ENCODE measurements at regions not wholly inside any gene's neighbourhood (a gene's known extent, or its start where the extent isn't known, plus 50 kb on each side); places are given as distances from the start of the nearest gene placed in this dataset.

DNA sequence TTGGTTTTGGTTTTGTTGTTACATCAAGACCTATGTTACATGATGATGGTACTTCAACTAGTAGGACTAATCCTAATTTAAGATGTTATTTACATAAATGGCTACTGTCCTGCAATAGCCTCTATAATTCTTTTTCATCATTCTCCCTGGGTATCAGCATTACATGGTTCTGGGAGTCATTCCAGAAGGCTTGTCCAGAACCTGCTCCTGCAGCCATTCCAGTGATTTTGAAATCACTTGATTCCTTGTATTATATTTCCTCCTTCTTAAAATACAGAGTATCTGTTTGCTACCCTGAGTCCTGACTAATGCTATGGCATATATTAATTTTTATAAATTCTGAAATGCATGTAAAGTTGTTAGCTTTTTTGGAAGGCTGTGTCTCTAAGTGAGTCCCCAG, 400.5 kb upstream of the MEIS1 start:
- TF ChIP-seq, protein P1, sequence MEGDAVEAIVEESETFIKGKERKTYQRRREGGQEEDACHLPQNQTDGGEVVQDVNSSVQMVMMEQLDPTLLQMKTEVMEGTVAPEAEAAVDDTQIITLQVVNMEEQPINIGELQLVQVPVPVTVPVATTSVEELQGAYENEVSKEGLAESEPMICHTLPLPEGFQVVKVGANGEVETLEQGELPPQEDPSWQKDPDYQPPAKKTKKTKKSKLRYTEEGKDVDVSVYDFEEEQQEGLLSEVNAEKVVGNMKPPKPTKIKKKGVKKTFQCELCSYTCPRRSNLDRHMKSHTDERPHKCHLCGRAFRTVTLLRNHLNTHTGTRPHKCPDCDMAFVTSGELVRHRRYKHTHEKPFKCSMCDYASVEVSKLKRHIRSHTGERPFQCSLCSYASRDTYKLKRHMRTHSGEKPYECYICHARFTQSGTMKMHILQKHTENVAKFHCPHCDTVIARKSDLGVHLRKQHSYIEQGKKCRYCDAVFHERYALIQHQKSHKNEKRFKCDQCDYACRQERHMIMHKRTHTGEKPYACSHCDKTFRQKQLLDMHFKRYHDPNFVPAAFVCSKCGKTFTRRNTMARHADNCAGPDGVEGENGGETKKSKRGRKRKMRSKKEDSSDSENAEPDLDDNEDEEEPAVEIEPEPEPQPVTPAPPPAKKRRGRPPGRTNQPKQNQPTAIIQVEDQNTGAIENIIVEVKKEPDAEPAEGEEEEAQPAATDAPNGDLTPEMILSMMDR (IDR thresholded peaks at IDR 0.05): no peak
- TF ChIP-seq NR2C2 (CRISPR knock-in tag; IDR thresholded peaks at IDR 0.05) (no peak), ZNF232 (CRISPR knock-in tag; IDR thresholded peaks at IDR 0.05) (no peak), FOXP1 (CRISPR knock-in tag; IDR thresholded peaks at IDR 0.05; ENCODE audit: borderline replicate concordance) (no peak)
- TF ChIP-seq, protein P2, sequence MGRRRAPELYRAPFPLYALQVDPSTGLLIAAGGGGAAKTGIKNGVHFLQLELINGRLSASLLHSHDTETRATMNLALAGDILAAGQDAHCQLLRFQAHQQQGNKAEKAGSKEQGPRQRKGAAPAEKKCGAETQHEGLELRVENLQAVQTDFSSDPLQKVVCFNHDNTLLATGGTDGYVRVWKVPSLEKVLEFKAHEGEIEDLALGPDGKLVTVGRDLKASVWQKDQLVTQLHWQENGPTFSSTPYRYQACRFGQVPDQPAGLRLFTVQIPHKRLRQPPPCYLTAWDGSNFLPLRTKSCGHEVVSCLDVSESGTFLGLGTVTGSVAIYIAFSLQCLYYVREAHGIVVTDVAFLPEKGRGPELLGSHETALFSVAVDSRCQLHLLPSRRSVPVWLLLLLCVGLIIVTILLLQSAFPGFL (CRISPR knock-in tag; IDR thresholded peaks at IDR 0.05; ENCODE audit: borderline replicate concordance): no peak

All from WTC11 (cell line).